ENCODE measurements at regions not wholly inside any gene's neighbourhood (a gene's known extent, or its start where the extent isn't known, plus 50 kb on each side); places are given as distances from the start of the nearest gene placed in this dataset.

DNA sequence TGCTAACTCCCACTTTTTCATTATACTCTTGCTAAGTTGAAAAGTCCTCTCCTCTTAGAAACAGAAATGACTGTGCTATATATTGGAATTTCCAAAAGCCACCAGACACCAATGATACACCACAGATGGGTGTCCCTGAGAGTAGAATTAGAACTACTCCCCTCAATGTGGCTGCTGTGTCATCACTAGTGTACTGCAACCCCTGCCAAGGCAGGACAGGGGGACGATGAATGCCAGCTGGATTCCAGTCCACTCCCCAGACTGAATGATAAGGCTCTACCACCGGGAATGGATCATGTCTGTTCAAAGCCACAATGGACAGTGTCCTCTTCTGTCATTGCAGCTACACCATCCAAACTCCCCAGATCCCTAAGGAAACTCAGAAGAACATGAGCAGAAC, 69.7 kb upstream of the EDNRB start:
- no peak for DNase-seq

DNA sequence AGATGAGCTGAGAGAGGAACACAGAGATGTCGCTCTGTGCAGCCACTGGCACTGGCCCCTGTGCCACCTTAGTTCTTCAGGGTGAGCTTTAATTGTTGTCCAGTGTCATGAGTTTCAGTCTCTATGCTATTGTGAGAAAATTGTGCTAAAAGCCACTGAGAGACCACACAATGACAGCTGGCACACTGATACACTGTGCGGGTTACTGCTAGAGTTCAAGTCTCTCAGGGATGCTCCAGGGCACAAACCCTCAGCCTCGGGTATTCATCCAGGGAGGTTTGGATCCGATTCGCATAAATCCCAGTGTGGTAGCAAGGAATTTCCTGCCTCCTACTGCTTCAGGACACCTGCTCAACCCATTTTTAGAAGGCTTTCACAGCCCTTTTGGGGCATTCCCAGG, 68.1 kb upstream of the EDNRB start:
- DNase-seq, result no peak

GRCh38 chr13:77985866-77986636, 67.4 kb upstream of the EDNRB start:
- no peak for DNase-seq

GRCh38 chr13:77981281-77981881, 62.8 kb upstream of the EDNRB start:
- no peak for DNase-seq

DNA sequence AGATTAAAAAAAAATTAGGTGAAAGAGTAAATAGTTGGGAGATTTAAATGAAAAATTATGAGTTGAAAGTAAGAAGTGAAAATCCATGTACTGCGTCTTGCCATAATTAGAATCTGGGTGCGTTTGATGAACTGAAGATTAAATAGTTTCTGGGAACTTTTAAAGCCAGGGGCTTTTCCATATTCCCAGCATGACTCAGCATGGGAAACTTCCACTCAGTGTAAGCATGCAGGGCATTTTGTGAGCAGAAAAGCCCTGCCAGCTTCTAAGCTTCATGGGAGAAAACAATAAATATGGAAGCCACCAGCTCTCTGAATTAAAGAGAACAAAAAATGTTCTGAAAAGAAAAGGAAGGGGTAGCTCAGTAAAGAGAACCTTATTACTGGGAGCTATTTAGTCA, 62.0 kb upstream of the EDNRB start:
- DNase-seq, result no peak

GRCh38 chr13:77979721-77980385, 61.2 kb upstream of the EDNRB start:
- no peak for DNase-seq

- DNase-seq, result no peak
Observed at GRCh38 chr13:77975358-77976042, 56.9 kb upstream of the EDNRB start.

- no peak for DNase-seq
Observed at GRCh38 chr13:77969299-77969698, 50.7 kb upstream of the EDNRB start.
